Subcutaneous abdominal adipose tissue (tissue), 5 donors: ENCODE measurements at regions not wholly inside any gene's neighbourhood (a gene's known extent, or its start where the extent isn't known, plus 50 kb on each side); places are given as distances from the start of the nearest gene placed in this dataset.

ENCODE experiments used
- H3K27ac ChIP-seq: one replicate; pipeline ENCODE4 v1.7.0; 2013; ENCODE audit warnings: low read depth, mild to moderate bottlenecking, inconsistent platforms, low read length, moderate library complexity
- H3K27me3 ChIP-seq, 5 donors: one replicate each; pipeline ENCODE4 v1.7.0; 2013; ENCODE audit warnings: low read length in 5 of 5, inconsistent platforms in 1 of 5; ENCODE audit not compliant: control insufficient read depth in 5 of 5, insufficient read depth in 4 of 5
- H3K36me3 ChIP-seq, 5 donors: one replicate each; pipeline ENCODE4 v1.7.0; 2013; ENCODE audit warnings: low read length in 5 of 5; ENCODE audit not compliant: control insufficient read depth in 5 of 5, insufficient read depth in 5 of 5
- H3K4me1 ChIP-seq, 5 donors: one replicate each; pipeline ENCODE4 v1.7.0; 2013; ENCODE audit warnings: low read length in 5 of 5, mild to moderate bottlenecking in 3 of 5, moderate library complexity in 1 of 5; ENCODE audit not compliant: control insufficient read depth in 5 of 5, insufficient read depth in 5 of 5
- H3K4me3 ChIP-seq, 5 donors: one replicate each; pipeline ENCODE4 v1.7.0; 2013; ENCODE audit warnings: low read length in 5 of 5, low read depth in 1 of 5
- H3K9ac ChIP-seq, 5 donors: one replicate each; pipeline ENCODE4 v1.7.0; 2013; ENCODE audit warnings: low read length in 5 of 5, mild to moderate bottlenecking in 4 of 5, moderate library complexity in 3 of 5
- H3K9me3 ChIP-seq, 5 donors: one replicate each; pipeline ENCODE4 v1.7.0; 2013; ENCODE audit warnings: low read length in 5 of 5; ENCODE audit not compliant: control insufficient read depth in 5 of 5
- donor health status: healthy.
- donor health status: healthy.
- donor health status: healthy.
- donor health status: healthy.
- donor health status: healthy.

DNA sequence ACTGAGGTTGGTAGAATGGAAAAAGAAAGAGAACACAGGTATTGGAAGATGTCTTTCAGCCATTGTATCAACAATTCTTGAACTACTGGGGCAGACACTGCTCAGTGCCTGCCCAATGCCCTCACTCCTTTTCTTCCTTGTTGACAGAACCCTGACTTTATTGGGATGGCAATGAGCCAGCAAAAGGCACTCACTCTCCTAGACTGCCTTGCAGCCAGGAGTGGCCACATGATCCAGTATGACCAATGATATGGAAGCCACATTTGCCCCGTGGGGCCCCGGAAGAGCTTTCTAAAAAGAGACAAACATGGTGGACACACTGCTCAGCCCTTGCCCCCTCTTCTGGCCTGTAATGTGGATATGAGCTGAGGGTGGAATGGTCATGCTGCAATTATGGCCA lies 88.6 kb upstream of the ZNF716 start:
- Histone ChIP-seq H3K4me1 (no peaks in the 10 kb centered on the region), H3K36me3 (no peaks in the 10 kb centered on the region), H3K9me3 (peaks cover 0 to 36% (median 18%) of the 10 kb centered on the region in 5 donors), H3K4me3 (no peak overlapping the region), H3K9ac (no peak overlapping the region), H3K27me3 (no peaks in the 10 kb centered on the region), H3K27ac (no peak overlapping the region)

GRCh38 chr7:57362868-57363267 lies 87.1 kb upstream of the ZNF716 start:
- H3K27ac ChIP-seq = no peak overlapping the region
- H3K36me3 ChIP-seq = no peaks in the 10 kb centered on the region
- H3K4me1 ChIP-seq = no peaks in the 10 kb centered on the region
- no peaks in the 10 kb centered on the region for H3K27me3 ChIP-seq
- peaks cover 0 to 40% (median 21%) of the 10 kb centered on the region in 5 donors for H3K9me3 ChIP-seq
- H3K4me3 ChIP-seq = no peak overlapping the region
- H3K9ac ChIP-seq = no peak overlapping the region

DNA sequence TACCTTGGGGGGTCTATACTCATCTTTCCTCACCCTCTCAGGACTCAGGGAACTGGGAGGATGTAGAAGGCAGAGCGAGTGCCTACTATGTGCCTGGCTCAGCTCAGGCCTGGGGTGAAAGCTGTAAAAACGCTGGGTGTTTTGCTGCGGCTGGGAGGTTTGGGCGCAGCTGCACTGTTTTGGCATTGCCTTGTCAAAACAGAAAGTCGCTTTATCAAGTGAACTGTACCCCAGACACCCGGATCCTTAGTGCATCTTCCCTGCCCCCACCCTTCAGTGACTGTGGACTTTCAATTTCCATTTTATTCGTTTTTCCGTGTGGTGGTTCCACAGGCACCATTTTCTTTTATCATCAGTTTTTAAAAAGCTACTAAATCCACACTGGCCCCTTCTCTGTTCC lies 86.7 kb upstream of the ZNF716 start:
- no peaks in the 10 kb centered on the region for H3K36me3 ChIP-seq
- no peaks in the 10 kb centered on the region for H3K27me3 ChIP-seq
- no peak overlapping the region for H3K27ac ChIP-seq
- H3K9ac ChIP-seq = no peak overlapping the region
- no peaks in the 10 kb centered on the region for H3K4me1 ChIP-seq
- peaks cover 0 to 39% (median 19%) of the 10 kb centered on the region in 5 donors for H3K9me3 ChIP-seq
- H3K4me3 ChIP-seq = no peak overlapping the region

- Histone ChIP-seq H3K36me3 (no peaks in the 10 kb centered on the region), H3K27ac (no peak overlapping the region), H3K4me1 (no peaks in the 10 kb centered on the region), H3K9ac (no peak overlapping the region), H3K4me3 (no peak overlapping the region), H3K27me3 (no peaks in the 10 kb centered on the region), H3K9me3 (peaks cover 0 to 38% (median 23%) of the 10 kb centered on the region in 5 donors)
These were observed 84.9 kb upstream of the ZNF716 start for GRCh38 chr7:57364933-57365710.

GRCh38 chr7:57367171-57367570 lies 82.8 kb upstream of the ZNF716 start:
- Histone ChIP-seq H3K4me3 (no peak overlapping the region), H3K27me3 (no peaks in the 10 kb centered on the region), H3K9ac (no peak overlapping the region), H3K9me3 (peaks cover 0 to 37% (median 20%) of the 10 kb centered on the region in 5 donors), H3K36me3 (no peaks in the 10 kb centered on the region), H3K27ac (no peak overlapping the region), H3K4me1 (no peaks in the 10 kb centered on the region)

GRCh38 chr7:57370066-57370738 lies 79.8 kb upstream of the ZNF716 start:
- Histone ChIP-seq H3K9me3 (peaks cover 0 to 35% (median 24%) of the 10 kb centered on the region in 5 donors), H3K4me3 (no peak overlapping the region), H3K9ac (no peak overlapping the region), H3K4me1 (no peaks in the 10 kb centered on the region), H3K27ac (no peak overlapping the region), H3K36me3 (no peaks in the 10 kb centered on the region), H3K27me3 (peaks cover 0 to 3% (median 0%) of the 10 kb centered on the region in 5 donors)

DNA sequence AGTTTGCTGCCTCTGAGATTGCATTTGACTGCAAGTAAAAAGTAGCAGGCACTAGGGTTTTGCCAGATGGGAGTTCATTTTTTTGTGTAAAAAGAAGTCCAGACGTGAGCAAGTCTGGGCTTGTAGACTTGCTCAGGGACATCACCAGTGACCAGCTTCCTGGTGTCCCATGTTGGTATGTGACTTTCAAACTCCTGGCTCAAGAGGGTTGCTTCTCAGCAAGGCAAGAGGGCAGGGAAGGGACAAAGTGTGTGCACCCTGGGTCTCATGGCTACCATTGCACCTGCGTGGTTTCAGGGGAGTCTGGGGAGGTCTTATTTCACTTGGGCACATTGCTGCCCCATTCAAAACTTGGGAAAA lies 79.3 kb upstream of the ZNF716 start:
- Histone ChIP-seq H3K9me3 (peaks cover 0 to 30% (median 21%) of the 10 kb centered on the region in 5 donors), H3K27ac (no peak overlapping the region), H3K36me3 (no peaks in the 10 kb centered on the region), H3K9ac (no peak overlapping the region), H3K27me3 (peaks cover 0 to 3% (median 0%) of the 10 kb centered on the region in 5 donors), H3K4me3 (no peak overlapping the region), H3K4me1 (no peaks in the 10 kb centered on the region)

DNA sequence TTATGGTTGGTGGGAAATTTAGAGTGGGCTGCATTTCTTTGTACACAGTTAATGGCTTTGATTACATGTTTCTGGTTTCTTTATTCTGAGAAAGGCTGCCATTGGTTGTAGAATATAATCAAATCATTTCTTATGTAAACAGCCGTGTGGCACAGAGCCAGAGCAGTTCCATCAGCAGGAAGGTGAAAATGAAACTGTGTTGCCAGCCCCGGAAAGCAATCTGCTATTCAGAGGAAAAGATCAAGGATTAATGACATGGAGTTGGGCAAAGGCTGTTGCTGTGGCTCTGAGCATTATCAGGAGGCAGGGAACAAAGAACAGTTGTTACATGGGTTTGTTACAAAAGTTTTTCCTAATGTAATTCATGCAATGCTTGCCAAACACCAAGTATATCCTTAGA lies 74.2 kb upstream of the ZNF716 start:
- Histone ChIP-seq H3K36me3 (no peaks in the 10 kb centered on the region), H3K9me3 (peaks cover 0 to 23% (median 11%) of the 10 kb centered on the region in 5 donors), H3K27ac (no peak overlapping the region), H3K4me1 (no peaks in the 10 kb centered on the region), H3K4me3 (no peak overlapping the region), H3K27me3 (peaks cover 0 to 3% (median 0%) of the 10 kb centered on the region in 5 donors), H3K9ac (no peak overlapping the region)

GRCh38 chr7:57381581-57381980 lies 68.4 kb upstream of the ZNF716 start:
- H3K27ac ChIP-seq = no peak overlapping the region
- no peaks in the 10 kb centered on the region for H3K4me1 ChIP-seq
- peaks cover 0 to 21% (median 5%) of the 10 kb centered on the region in 5 donors for H3K9me3 ChIP-seq
- H3K36me3 ChIP-seq = no peaks in the 10 kb centered on the region
- no peaks in the 10 kb centered on the region for H3K27me3 ChIP-seq
- H3K9ac ChIP-seq = no peak overlapping the region
- no peak overlapping the region for H3K4me3 ChIP-seq

GRCh38 chr7:57384380-57384779 lies 65.6 kb upstream of the ZNF716 start:
- Histone ChIP-seq H3K4me1 (no peaks in the 10 kb centered on the region), H3K9ac (no peak overlapping the region), H3K4me3 (no peak overlapping the region), H3K9me3 (peaks cover 0 to 34% (median 14%) of the 10 kb centered on the region in 5 donors), H3K27ac (no peak overlapping the region), H3K27me3 (no peaks in the 10 kb centered on the region), H3K36me3 (no peaks in the 10 kb centered on the region)
